Nephron (organoid): ENCODE measurements at regions not wholly inside any gene's neighbourhood (a gene's known extent, or its start where the extent isn't known, plus 50 kb on each side); places are given as distances from the start of the nearest gene placed in this dataset.

Experiments
- H3K27ac Mint-ChIP-seq, 3 experiments: 2 replicates each; pipeline ENCODE4 v1.8.0; 2020; ENCODE audit warnings: mixed read lengths in 3 of 3, mild to moderate bottlenecking in 2 of 3, moderate library complexity in 1 of 3
- H3K27me3 Mint-ChIP-seq: 2 replicates; pipeline ENCODE4 v1.8.0; 2021; ENCODE audit warnings: low read depth, mild to moderate bottlenecking, moderate library complexity, mixed read lengths
- H3K36me3 Mint-ChIP-seq: 2 replicates; pipeline ENCODE4 v1.8.0; 2020; ENCODE audit warnings: low read depth, mixed read lengths
- H3K4me1 Mint-ChIP-seq: 2 replicates; pipeline ENCODE4 v1.8.0; 2020; ENCODE audit warnings: mixed read lengths
- H3K4me3 Mint-ChIP-seq, 3 experiments: 2 replicates each; pipeline ENCODE4 v1.8.0; 2020; ENCODE audit warnings: mild to moderate bottlenecking in 3 of 3, mixed read lengths in 3 of 3, moderate library complexity in 2 of 3
- H3K9me3 Mint-ChIP-seq: 2 replicates; pipeline ENCODE4 v1.8.0; 2020; ENCODE audit warnings: mixed read lengths
- CTCF ChIP-seq, 3 experiments: fragments of 200-600 bp; sonication (generic); IDR thresholded peaks; one replicate each; pipeline ENCODE4 v1.5.0; 2021; ENCODE audit warnings: antibody characterized with exemption in 3 of 3; ENCODE audit not compliant: unreplicated experiment in 3 of 3

- Mint-ChIP-seq H3K27ac (no peak overlapping the region), H3K9me3 (no peaks in the 10 kb centered on the region), H3K27me3 (no peaks in the 10 kb centered on the region), H3K4me3 (no peak overlapping the region), H3K36me3 (peaks cover 6% of the 10 kb centered on the region), H3K4me1 (no peaks in the 10 kb centered on the region)
- TF ChIP-seq CTCF (IDR thresholded peaks at IDR 0.05; ENCODE audit: unreplicated experiment in 3 of 3), result no peak
Observed at GRCh38 chr3:113058188-113058587, 67.4 kb downstream of the GTPBP8 start.

GRCh38 chr3:113062705-113063104, 71.9 kb downstream of the GTPBP8 start:
- Mint-ChIP-seq H3K27ac (peak overlapping the region in 1 of 3 experiments; percentile 1), H3K4me1 (peaks cover 7% of the 10 kb centered on the region), H3K36me3 (peaks cover 27% of the 10 kb centered on the region), H3K4me3 (no peak overlapping the region), H3K27me3 (no peaks in the 10 kb centered on the region), H3K9me3 (peaks cover 22% of the 10 kb centered on the region)
- no peak for TF ChIP-seq CTCF (IDR thresholded peaks at IDR 0.05; ENCODE audit: unreplicated experiment in 3 of 3)

- Mint-ChIP-seq H3K27me3 (no peaks in the 10 kb centered on the region), H3K4me1 (peaks cover 7% of the 10 kb centered on the region), H3K36me3 (peaks cover 32% of the 10 kb centered on the region), H3K4me3 (no peak overlapping the region), H3K9me3 (peaks cover 25% of the 10 kb centered on the region), H3K27ac (peak overlapping the region in 2 of 3 experiments; percentile 45 to 90)
- TF ChIP-seq CTCF (IDR thresholded peaks at IDR 0.05; ENCODE audit: unreplicated experiment in 3 of 3), result no peak
Observed at GRCh38 chr3:113063126-113063894, 72.5 kb downstream of the GTPBP8 start.

- Mint-ChIP-seq H3K9me3 (peaks cover 25% of the 10 kb centered on the region), H3K4me3 (no peak overlapping the region), H3K27me3 (no peaks in the 10 kb centered on the region), H3K36me3 (peaks cover 32% of the 10 kb centered on the region), H3K27ac (peak overlapping the region in 2 of 3 experiments; percentile 45 to 90), H3K4me1 (peaks cover 7% of the 10 kb centered on the region)
- no peak for TF ChIP-seq CTCF (IDR thresholded peaks at IDR 0.05; ENCODE audit: unreplicated experiment in 3 of 3)
Observed at GRCh38 chr3:113064183-113064582, 73.4 kb downstream of the GTPBP8 start.

GRCh38 chr3:113065336-113065735, 74.6 kb downstream of the GTPBP8 start:
- Mint-ChIP-seq H3K27me3 (no peaks in the 10 kb centered on the region), H3K9me3 (peaks cover 25% of the 10 kb centered on the region), H3K4me1 (peaks cover 9% of the 10 kb centered on the region), H3K4me3 (no peak overlapping the region), H3K27ac (no peak overlapping the region), H3K36me3 (peaks cover 32% of the 10 kb centered on the region)
- TF ChIP-seq CTCF (IDR thresholded peaks at IDR 0.05; ENCODE audit: unreplicated experiment in 3 of 3), result no peak
